Osteoblast (primary cell): ENCODE measurements at regions not wholly inside any gene's neighbourhood (a gene's known extent, or its start where the extent isn't known, plus 50 kb on each side); places are given as distances from the start of the nearest gene placed in this dataset.

ENCODE experiments used
- DNase-seq: peaks from one replicate; pipeline ENCODE4 v3.0.0; 2011; ENCODE audit warnings: low spot score, mixed read lengths; ENCODE audit not compliant: insufficient read length; ENCODE audit errors: missing footprints
- H2AFZ ChIP-seq: 2 replicates; pipeline ENCODE4 v1.6.0; 2011; ENCODE audit warnings: mild to moderate bottlenecking, low read length
- H3K27ac ChIP-seq: 2 replicates; pipeline ENCODE4 v1.5.1; 2011; ENCODE audit warnings: mild to moderate bottlenecking, low read depth, low read length, moderate library complexity
- H3K27me3 ChIP-seq: 2 replicates; pipeline ENCODE4 v1.6.0; 2012; ENCODE audit warnings: mild to moderate bottlenecking, control low read depth, inconsistent platforms, low read length, moderate library complexity; ENCODE audit not compliant: insufficient read depth
- H3K36me3 ChIP-seq: 2 replicates; pipeline ENCODE4 v1.5.1; 2011; ENCODE audit warnings: mild to moderate bottlenecking, low read length, control low read depth, moderate library complexity; ENCODE audit not compliant: insufficient read depth
- H3K4me1 ChIP-seq: 2 replicates; pipeline ENCODE4 v1.5.1; 2011; ENCODE audit warnings: mild to moderate bottlenecking, low read length, control low read depth, moderate library complexity; ENCODE audit not compliant: insufficient read depth
- H3K4me2 ChIP-seq: 2 replicates; pipeline ENCODE4 v1.6.0; 2011; ENCODE audit warnings: mild to moderate bottlenecking, low read length; ENCODE audit not compliant: insufficient read depth
- H3K4me3 ChIP-seq: fragments of 200-600 bp; sonication (generic); 3 replicates; pipeline ENCODE4 v1.5.1; 2012; ENCODE audit warnings: mild to moderate bottlenecking, low read length, inconsistent platforms; ENCODE audit not compliant: insufficient read depth
- H3K79me2 ChIP-seq: 2 replicates; pipeline ENCODE4 v1.6.0; 2012; ENCODE audit warnings: mild to moderate bottlenecking, low read length, control low read depth, inconsistent platforms; ENCODE audit not compliant: insufficient read depth
- H3K9me3 ChIP-seq: 2 replicates; pipeline ENCODE4 v1.5.1; 2011; ENCODE audit warnings: low read depth, low read length, control low read depth
- H4K20me1 ChIP-seq: 2 replicates; pipeline ENCODE4 v1.6.0; 2012; ENCODE audit warnings: mild to moderate bottlenecking, low read length, control low read depth; ENCODE audit not compliant: insufficient read depth
- CTCF ChIP-seq: IDR thresholded peaks from 2 replicates; pipeline ENCODE4 v1.5.1; 2011; ENCODE audit warnings: mild to moderate bottlenecking, low read depth, low read length, moderate library complexity; ENCODE audit errors: extremely low read depth

GRCh38 chr6:97790926-97791590 lies 508.0 kb upstream of the MMS22L start:
- Histone ChIP-seq H2AFZ (no peak overlapping the region), H3K27me3 (no peaks in the 10 kb centered on the region), H3K4me3 (no peak overlapping the region), H3K36me3 (no peaks in the 10 kb centered on the region), H3K4me2 (no peak overlapping the region), H3K9me3 (no peaks in the 10 kb centered on the region), H3K27ac (no peak overlapping the region), H3K79me2 (no peaks in the 10 kb centered on the region), H4K20me1 (no peaks in the 10 kb centered on the region), H3K4me1 (no peaks in the 10 kb centered on the region)
- DNase-seq = peak; percentile 14
- no peak for TF ChIP-seq CTCF

GRCh38 chr6:97805596-97805995 lies 522.6 kb upstream of the MMS22L start:
- DNase-seq = no peak
- no peaks in the 10 kb centered on the region for H3K36me3 ChIP-seq
- no peak overlapping the region for H3K4me3 ChIP-seq
- peaks cover 2% of the 10 kb centered on the region for H3K9me3 ChIP-seq
- H3K4me1 ChIP-seq = no peaks in the 10 kb centered on the region
- H3K4me2 ChIP-seq = no peak overlapping the region
- TF ChIP-seq CTCF = no peak
- H2AFZ ChIP-seq = no peak overlapping the region
- no peaks in the 10 kb centered on the region for H3K79me2 ChIP-seq
- H4K20me1 ChIP-seq = no peaks in the 10 kb centered on the region
- H3K27me3 ChIP-seq = no peaks in the 10 kb centered on the region
- H3K27ac ChIP-seq = no peak overlapping the region

DNA sequence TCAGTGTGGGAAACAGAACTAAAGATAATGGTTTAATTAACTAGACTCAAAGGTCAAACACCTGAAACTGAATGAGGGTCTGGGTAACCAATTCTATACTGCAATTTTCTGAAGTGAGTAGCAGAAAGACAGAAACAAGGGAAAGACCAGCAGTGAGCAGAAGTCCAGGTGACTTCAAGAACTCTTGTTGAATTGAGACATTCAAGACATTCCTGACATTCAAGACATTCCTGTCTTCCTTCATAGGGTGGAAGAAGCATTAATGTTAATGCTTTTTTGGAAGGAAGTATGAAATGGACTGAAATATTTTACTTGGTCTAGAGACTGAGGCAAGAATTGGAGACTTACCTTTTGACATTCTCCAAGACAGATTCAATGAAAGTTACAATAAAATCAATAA lies 529.9 kb upstream of the MMS22L start:
- no peak overlapping the region for H3K4me3 ChIP-seq
- no peak overlapping the region for H2AFZ ChIP-seq
- no peaks in the 10 kb centered on the region for H4K20me1 ChIP-seq
- no peak for TF ChIP-seq CTCF
- H3K9me3 ChIP-seq = no peaks in the 10 kb centered on the region
- no peak for DNase-seq
- no peaks in the 10 kb centered on the region for H3K36me3 ChIP-seq
- no peak overlapping the region for H3K27ac ChIP-seq
- no peaks in the 10 kb centered on the region for H3K27me3 ChIP-seq
- no peak overlapping the region for H3K4me2 ChIP-seq
- H3K79me2 ChIP-seq = no peaks in the 10 kb centered on the region
- H3K4me1 ChIP-seq = no peaks in the 10 kb centered on the region

DNA sequence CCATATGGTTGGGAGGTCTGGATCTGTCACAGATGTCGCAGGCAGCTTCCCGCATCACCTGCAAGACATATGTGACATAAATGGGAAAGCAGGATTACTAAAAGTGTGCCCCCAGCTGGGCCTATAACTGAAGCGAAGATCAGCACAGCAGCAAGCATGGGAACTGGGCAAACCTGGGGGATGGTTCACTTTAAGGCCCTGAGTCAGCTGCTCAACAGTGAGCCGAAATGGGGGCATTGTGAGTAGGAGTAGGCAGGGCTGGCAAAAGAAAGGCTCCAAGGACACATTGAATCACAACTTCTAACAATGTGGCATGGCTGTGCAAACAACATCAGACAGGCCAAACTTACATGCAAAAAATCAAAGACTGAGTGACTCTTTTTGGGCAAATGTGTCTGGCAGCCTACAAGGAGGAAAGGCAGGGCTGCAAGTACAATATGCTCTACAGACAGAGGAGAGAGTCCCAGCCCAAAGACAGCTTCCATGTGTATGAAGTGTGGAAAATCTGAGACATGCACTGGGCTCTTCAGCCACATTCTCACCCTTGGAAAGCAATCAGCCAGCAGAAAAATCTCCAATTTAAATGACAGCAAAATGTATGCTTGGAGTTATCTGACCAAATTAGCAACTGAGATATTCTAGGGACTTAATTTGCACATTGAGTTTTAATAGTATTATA lies 531.0 kb upstream of the MMS22L start:
- DNase-seq = no peak
- no peak overlapping the region for H3K27ac ChIP-seq
- no peaks in the 10 kb centered on the region for H3K79me2 ChIP-seq
- H3K36me3 ChIP-seq = no peaks in the 10 kb centered on the region
- H3K27me3 ChIP-seq = no peaks in the 10 kb centered on the region
- H3K4me2 ChIP-seq = no peak overlapping the region
- no peaks in the 10 kb centered on the region for H3K4me1 ChIP-seq
- H4K20me1 ChIP-seq = no peaks in the 10 kb centered on the region
- no peak for TF ChIP-seq CTCF
- no peak overlapping the region for H3K4me3 ChIP-seq
- no peaks in the 10 kb centered on the region for H3K9me3 ChIP-seq
- no peak overlapping the region for H2AFZ ChIP-seq
